ENCODE measurements at regions not wholly inside any gene's neighbourhood (a gene's known extent, or its start where the extent isn't known, plus 50 kb on each side); places are given as distances from the start of the nearest gene placed in this dataset.

GRCh38 chr1:67542747-67543146 lies 112.5 kb upstream of the SERBP1 start:
- BruUV-seq (replicated peaks), result no TSS peak
- Mint-ChIP-seq H3K27me3 (ENCODE audit: unreplicated experiment) (no peaks in the 10 kb centered on the region), H3K4me1 (ENCODE audit: low read depth, unreplicated experiment) (no peaks in the 10 kb centered on the region), H3K9me3 (ENCODE audit: low read depth, unreplicated experiment) (no peaks in the 10 kb centered on the region), H3K4me3 (ENCODE audit: low read depth, unreplicated experiment) (no peak overlapping the region), H3K27ac (ENCODE audit: unreplicated experiment) (no peak overlapping the region), H3K36me3 (ENCODE audit: insufficient read depth, unreplicated experiment) (no peaks in the 10 kb centered on the region)
- CTCF ChIA-PET, result no interaction called here
- intact Hi-C loops (cut with micrococcal nuclease; ENCODE audit: unreplicated experiment), result no loop called here
- no peak for DNase-seq
- no peak for TF ChIP-seq CTCF (IDR thresholded peaks at IDR 0.05; ENCODE audit: unreplicated experiment)

GRCh38 chr1:67544921-67545320 lies 114.7 kb upstream of the SERBP1 start:
- intact Hi-C loops (cut with micrococcal nuclease; ENCODE audit: unreplicated experiment), result no loop called here
- Mint-ChIP-seq H3K27ac (ENCODE audit: unreplicated experiment) (no peak overlapping the region), H3K27me3 (ENCODE audit: unreplicated experiment) (no peaks in the 10 kb centered on the region), H3K9me3 (ENCODE audit: low read depth, unreplicated experiment) (no peaks in the 10 kb centered on the region), H3K4me3 (ENCODE audit: low read depth, unreplicated experiment) (no peak overlapping the region), H3K36me3 (ENCODE audit: insufficient read depth, unreplicated experiment) (no peaks in the 10 kb centered on the region), H3K4me1 (ENCODE audit: low read depth, unreplicated experiment) (no peaks in the 10 kb centered on the region)
- no peak for DNase-seq
- no peak for TF ChIP-seq CTCF (IDR thresholded peaks at IDR 0.05; ENCODE audit: unreplicated experiment)
- no TSS peak for BruUV-seq (replicated peaks)
- CTCF ChIA-PET, result interaction anchor here (1.2 kb wide), 1 partner anchor 8 kb away, joined by 3 read pairs; no protein-coding TSS in a partner anchor

- CTCF ChIA-PET, result interaction anchor here (1.2 kb wide), 1 partner anchor 8 kb away, joined by 3 read pairs; no protein-coding TSS in a partner anchor
- Mint-ChIP-seq H3K9me3 (ENCODE audit: low read depth, unreplicated experiment) (no peaks in the 10 kb centered on the region), H3K4me1 (ENCODE audit: low read depth, unreplicated experiment) (no peaks in the 10 kb centered on the region), H3K36me3 (ENCODE audit: insufficient read depth, unreplicated experiment) (no peaks in the 10 kb centered on the region), H3K27ac (ENCODE audit: unreplicated experiment) (no peak overlapping the region), H3K27me3 (ENCODE audit: unreplicated experiment) (no peaks in the 10 kb centered on the region), H3K4me3 (ENCODE audit: low read depth, unreplicated experiment) (no peak overlapping the region)
- intact Hi-C loops (cut with micrococcal nuclease; ENCODE audit: unreplicated experiment), result no loop called here
- TF ChIP-seq CTCF (IDR thresholded peaks at IDR 0.05; ENCODE audit: unreplicated experiment), result no peak
- no peak for DNase-seq
- no TSS peak for BruUV-seq (replicated peaks)
Measured at GRCh38 chr1:67545364-67545763, 115.2 kb upstream of the SERBP1 start.

- H3K27ac Mint-ChIP-seq (ENCODE audit: unreplicated experiment), result peak overlapping the region; percentile 66
- H3K27me3 Mint-ChIP-seq (ENCODE audit: unreplicated experiment), result no peaks in the 10 kb centered on the region
- CTCF ChIA-PET, result interaction anchor here (0.6 to 1.4 kb wide), 5 partner anchors 14 to 215 kb away, joined by 3 to 7 read pairs (median 3); no protein-coding TSS in a partner anchor
- H3K4me3 Mint-ChIP-seq (ENCODE audit: low read depth, unreplicated experiment), result no peak overlapping the region
- peaks cover 40% of the 10 kb centered on the region for H3K4me1 Mint-ChIP-seq (ENCODE audit: low read depth, unreplicated experiment)
- BruUV-seq (replicated peaks), result no TSS peak
- DNase-seq, result no peak
- H3K9me3 Mint-ChIP-seq (ENCODE audit: low read depth, unreplicated experiment), result no peaks in the 10 kb centered on the region
- H3K36me3 Mint-ChIP-seq (ENCODE audit: insufficient read depth, unreplicated experiment), result no peaks in the 10 kb centered on the region
- no peak for TF ChIP-seq CTCF (IDR thresholded peaks at IDR 0.05; ENCODE audit: unreplicated experiment)
- intact Hi-C loops (cut with micrococcal nuclease; ENCODE audit: unreplicated experiment), result no loop called here
Measured at GRCh38 chr1:67551375-67551774, 121.2 kb upstream of the SERBP1 start.
